ENCODE measurements at regions not wholly inside any gene's neighbourhood (a gene's known extent, or its start where the extent isn't known, plus 50 kb on each side); places are given as distances from the start of the nearest gene placed in this dataset.

DNA sequence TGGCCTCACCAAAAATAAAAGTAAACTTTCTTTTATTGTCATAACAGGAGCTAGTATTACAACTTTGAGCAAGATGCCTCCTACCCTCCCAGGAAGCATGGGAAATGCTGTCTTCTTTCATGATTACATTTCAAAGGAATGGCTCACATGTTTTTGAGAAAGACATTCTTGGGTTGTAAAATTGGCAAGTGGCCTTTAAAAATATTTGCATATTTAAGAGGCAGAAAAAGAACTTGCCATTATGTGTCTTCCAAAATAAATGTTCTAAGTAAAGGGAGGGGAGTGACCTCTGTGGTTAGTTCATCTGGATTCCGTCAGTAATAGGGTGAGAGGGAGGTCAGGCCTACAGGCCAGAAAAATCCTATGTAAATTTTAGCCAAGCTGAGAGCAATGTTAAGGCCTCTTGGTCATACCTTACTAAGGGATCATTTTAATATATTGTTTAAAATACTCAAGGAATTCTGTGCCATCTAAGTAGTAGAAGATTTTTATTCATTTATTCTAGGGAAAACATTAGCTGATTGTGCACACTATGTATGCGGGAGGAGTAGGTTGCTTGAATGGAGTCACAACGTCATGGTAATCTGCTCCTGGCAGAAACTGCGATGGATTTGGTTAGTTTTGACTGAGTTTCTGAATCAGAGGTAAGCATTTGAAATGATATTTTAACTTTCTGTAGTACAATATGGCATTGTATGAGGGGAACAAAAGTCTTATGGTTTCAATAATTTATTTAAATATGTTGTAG, 1485.7 kb upstream of the CDH9 start:
- Histone ChIP-seq H3K36me3 (no peaks in the 10 kb centered on the region), H3K4me1 (no peaks in the 10 kb centered on the region), H3K9me3 (no peaks in the 10 kb centered on the region), H3K27ac (no peak overlapping the region), H3K27me3 (no peaks in the 10 kb centered on the region), H3K4me3 (no peak overlapping the region)
- WGBS, result 68% methylated on average over 4 of the region's 4 CpGs
- no peak for TF ChIP-seq EP300 (IDR thresholded peaks at IDR 0.05)
- TF ChIP-seq, protein P1, sequence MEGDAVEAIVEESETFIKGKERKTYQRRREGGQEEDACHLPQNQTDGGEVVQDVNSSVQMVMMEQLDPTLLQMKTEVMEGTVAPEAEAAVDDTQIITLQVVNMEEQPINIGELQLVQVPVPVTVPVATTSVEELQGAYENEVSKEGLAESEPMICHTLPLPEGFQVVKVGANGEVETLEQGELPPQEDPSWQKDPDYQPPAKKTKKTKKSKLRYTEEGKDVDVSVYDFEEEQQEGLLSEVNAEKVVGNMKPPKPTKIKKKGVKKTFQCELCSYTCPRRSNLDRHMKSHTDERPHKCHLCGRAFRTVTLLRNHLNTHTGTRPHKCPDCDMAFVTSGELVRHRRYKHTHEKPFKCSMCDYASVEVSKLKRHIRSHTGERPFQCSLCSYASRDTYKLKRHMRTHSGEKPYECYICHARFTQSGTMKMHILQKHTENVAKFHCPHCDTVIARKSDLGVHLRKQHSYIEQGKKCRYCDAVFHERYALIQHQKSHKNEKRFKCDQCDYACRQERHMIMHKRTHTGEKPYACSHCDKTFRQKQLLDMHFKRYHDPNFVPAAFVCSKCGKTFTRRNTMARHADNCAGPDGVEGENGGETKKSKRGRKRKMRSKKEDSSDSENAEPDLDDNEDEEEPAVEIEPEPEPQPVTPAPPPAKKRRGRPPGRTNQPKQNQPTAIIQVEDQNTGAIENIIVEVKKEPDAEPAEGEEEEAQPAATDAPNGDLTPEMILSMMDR (IDR thresholded peaks at IDR 0.05), result no peak
- TF ChIP-seq POLR2A (IDR thresholded peaks at IDR 0.05), result no peak
- TF ChIP-seq POLR2AphosphoS5 (IDR thresholded peaks at IDR 0.05), result no peak
- DNase-seq (ENCODE audit: low spot score in 2 of 2), result no peak

DNA sequence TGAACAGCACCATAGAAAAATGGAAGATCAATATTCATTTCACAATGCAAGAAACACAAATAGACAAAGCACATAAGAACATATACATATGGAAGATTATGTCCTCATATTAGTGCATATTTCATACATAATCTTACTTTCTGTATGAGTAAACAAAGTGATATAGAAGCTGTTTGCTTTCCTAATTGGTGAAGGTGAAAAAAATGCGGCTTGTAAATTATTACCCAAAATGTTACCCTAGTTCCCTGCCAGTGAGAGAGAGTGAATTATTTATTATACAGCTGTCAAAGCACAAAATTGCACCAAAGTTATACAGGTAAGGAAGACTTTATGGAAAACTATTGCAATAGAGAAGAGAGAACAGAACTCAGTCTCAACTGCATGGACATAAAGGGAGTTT, 1485.0 kb upstream of the CDH9 start:
- WGBS, result 91% methylated on average over 1 of the region's 1 CpG
- TF ChIP-seq, protein P1 (IDR thresholded peaks at IDR 0.05), result no peak
- TF ChIP-seq EP300 (IDR thresholded peaks at IDR 0.05), result no peak
- TF ChIP-seq POLR2AphosphoS5 (IDR thresholded peaks at IDR 0.05), result no peak
- no peak for TF ChIP-seq POLR2A (IDR thresholded peaks at IDR 0.05)
- no peak for DNase-seq (ENCODE audit: low spot score in 2 of 2)
- Histone ChIP-seq H3K9me3 (no peaks in the 10 kb centered on the region), H3K27me3 (no peaks in the 10 kb centered on the region), H3K27ac (no peak overlapping the region), H3K36me3 (no peaks in the 10 kb centered on the region), H3K4me3 (no peak overlapping the region), H3K4me1 (no peaks in the 10 kb centered on the region)

DNA sequence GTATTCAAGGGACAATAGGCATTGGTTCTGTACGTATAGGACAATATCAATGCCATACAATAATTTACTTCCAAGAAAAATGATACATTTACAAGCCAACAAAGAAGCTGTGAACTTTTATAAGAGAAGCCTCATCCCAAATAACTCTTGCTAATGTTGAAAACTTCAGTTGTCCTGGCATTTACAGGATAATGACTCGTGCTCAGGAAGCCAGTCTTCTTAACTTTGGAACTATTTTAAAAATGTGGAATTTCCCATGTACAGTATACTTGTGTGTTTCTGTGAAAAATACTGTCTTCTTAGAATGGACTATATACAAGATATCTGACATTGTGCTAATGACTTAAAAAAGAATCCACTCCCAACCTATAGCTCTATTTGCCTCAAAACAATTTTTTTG, 1479.3 kb upstream of the CDH9 start:
- Histone ChIP-seq H3K9me3 (no peaks in the 10 kb centered on the region), H3K36me3 (no peaks in the 10 kb centered on the region), H3K27me3 (no peaks in the 10 kb centered on the region), H3K4me1 (no peaks in the 10 kb centered on the region), H3K27ac (no peak overlapping the region), H3K4me3 (no peak overlapping the region)
- WGBS, result 64% methylated on average over 2 of the region's 2 CpGs
- TF ChIP-seq, protein P1 (IDR thresholded peaks at IDR 0.05), result no peak
- TF ChIP-seq POLR2AphosphoS5 (IDR thresholded peaks at IDR 0.05) (no peak), EP300 (IDR thresholded peaks at IDR 0.05) (no peak), POLR2A (IDR thresholded peaks at IDR 0.05) (no peak)
- no peak for DNase-seq (ENCODE audit: low spot score in 2 of 2)

DNA sequence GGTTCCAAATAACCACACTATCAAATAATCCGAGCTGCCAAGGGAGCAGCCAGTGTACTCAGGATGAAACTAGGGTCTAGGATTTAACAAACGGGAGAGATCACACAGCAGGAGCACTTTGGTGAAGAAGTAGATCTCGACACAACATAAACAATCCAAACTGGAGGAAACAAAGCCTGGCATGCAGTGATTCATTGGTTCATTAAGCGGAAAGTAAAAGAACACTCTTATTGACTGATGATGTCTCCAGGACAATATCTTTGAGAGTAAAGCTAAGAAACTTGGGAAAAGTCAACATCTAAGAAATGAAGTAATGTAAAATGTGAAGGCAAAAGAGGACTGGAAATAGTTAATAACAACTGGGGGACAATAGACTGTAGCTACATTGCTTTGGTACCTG, 1478.3 kb upstream of the CDH9 start:
- H3K4me3 ChIP-seq, result no peak overlapping the region
- DNase-seq (ENCODE audit: low spot score in 2 of 2), result no peak
- no peak overlapping the region for H3K27ac ChIP-seq
- no peaks in the 10 kb centered on the region for H3K27me3 ChIP-seq
- no peaks in the 10 kb centered on the region for H3K4me1 ChIP-seq
- TF ChIP-seq EP300 (IDR thresholded peaks at IDR 0.05), result no peak
- TF ChIP-seq, protein P1 (IDR thresholded peaks at IDR 0.05), result no peak
- TF ChIP-seq POLR2A (IDR thresholded peaks at IDR 0.05), result no peak
- TF ChIP-seq POLR2AphosphoS5 (IDR thresholded peaks at IDR 0.05), result no peak
- H3K36me3 ChIP-seq, result no peaks in the 10 kb centered on the region
- H3K9me3 ChIP-seq, result no peaks in the 10 kb centered on the region
- 75% methylated on average over 4 of the region's 4 CpGs for WGBS

DNA sequence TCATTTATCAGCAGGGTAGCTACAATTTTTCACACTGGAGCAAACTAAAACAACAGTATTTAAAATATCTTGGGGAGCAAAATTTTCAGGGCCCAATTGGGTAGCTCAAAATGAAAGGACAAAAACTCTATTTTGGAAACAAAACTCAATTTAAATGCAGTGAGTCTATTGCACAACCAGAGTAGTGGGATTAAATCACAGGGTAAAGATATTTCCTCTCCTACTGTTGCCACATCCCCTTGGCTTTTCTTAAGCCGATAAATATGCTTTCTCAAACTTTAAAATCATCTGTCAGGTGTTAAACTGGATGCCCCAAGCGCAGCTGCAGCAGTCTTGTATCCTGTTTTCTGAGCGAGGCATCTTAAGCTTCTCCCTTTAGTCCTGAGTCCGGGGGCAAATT, 1474.3 kb upstream of the CDH9 start:
- 64% methylated on average over 4 of the region's 4 CpGs for WGBS
- no peak for DNase-seq (ENCODE audit: low spot score in 2 of 2)

More for the DNA sequence above, 1474.3 kb upstream of the CDH9 start:
- Histone ChIP-seq H3K9me3 (no peaks in the 10 kb centered on the region), H3K4me1 (no peaks in the 10 kb centered on the region), H3K27ac (no peak overlapping the region), H3K27me3 (no peaks in the 10 kb centered on the region), H3K36me3 (no peaks in the 10 kb centered on the region), H3K4me3 (no peak overlapping the region)
- TF ChIP-seq POLR2A (IDR thresholded peaks at IDR 0.05) (no peak), POLR2AphosphoS5 (IDR thresholded peaks at IDR 0.05) (no peak), EP300 (IDR thresholded peaks at IDR 0.05) (no peak)
- TF ChIP-seq, protein P1 (IDR thresholded peaks at IDR 0.05), result no peak
